H1 (cell line): ENCODE measurements at regions not wholly inside any gene's neighbourhood (a gene's known extent, or its start where the extent isn't known, plus 50 kb on each side); places are given as distances from the start of the nearest gene placed in this dataset.

Experiments
- KDM4A ChIP-seq: IDR thresholded peaks from one replicate; pipeline ENCODE4 v1.7.1; 2012; ENCODE audit warnings: low read depth, mild to moderate bottlenecking, moderate library complexity, low read length, inconsistent platforms; ENCODE audit not compliant: severe bottlenecking

DNA sequence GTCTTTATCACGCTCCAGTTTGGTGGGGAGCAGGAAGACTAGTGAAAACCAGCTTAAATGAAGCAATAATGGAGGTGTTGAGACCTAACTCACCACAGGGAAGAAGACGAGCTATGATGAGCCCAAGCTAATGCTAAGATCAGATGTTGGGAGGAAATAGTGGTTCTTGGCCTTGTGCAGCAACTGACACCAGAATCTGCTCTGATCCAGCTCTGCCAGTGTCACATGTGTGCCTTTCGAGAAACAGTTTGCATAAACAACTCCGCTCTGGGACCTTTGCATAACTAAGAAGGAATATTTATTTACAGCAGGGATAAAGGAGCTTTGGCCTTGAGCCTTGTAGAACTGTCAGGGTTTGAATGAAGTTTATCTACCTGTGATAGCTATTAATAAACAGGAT is 369.4 kb upstream of the CCDC196 start (continued):
- no peak for TF ChIP-seq KDM4A
